Suppressor macrophage treated with lipopolysaccharide for 4 hours (primary cell): ENCODE measurements at regions not wholly inside any gene's neighbourhood (a gene's known extent, or its start where the extent isn't known, plus 50 kb on each side); places are given as distances from the start of the nearest gene placed in this dataset.

Source experiments
- DNase-seq: peaks from one replicate; pipeline ENCODE4 v3.0.0-alpha.2; 2020

- DNase-seq, result no peak
These were observed 1135.0 kb upstream of the WWC1 start for GRCh38 chr5:167156446-167156845.

GRCh38 chr5:167158588-167158987 is 1132.9 kb upstream of the WWC1 start:
- DNase-seq, result no peak

- DNase-seq, result no peak
These were observed 1131.1 kb upstream of the WWC1 start for GRCh38 chr5:167160388-167160787.

- no peak for DNase-seq
These were observed 1124.7 kb upstream of the WWC1 start for GRCh38 chr5:167166696-167167095.

- DNase-seq, result no peak
These were observed 1124.2 kb upstream of the WWC1 start for GRCh38 chr5:167167191-167167795.

- no peak for DNase-seq
These were observed 1122.5 kb upstream of the WWC1 start for GRCh38 chr5:167168971-167169370.

- DNase-seq, result no peak
These were observed 1120.4 kb upstream of the WWC1 start for GRCh38 chr5:167171056-167171455.

GRCh38 chr5:167177736-167178135 is 1113.7 kb upstream of the WWC1 start:
- DNase-seq, result no peak

GRCh38 chr5:167180906-167181305 is 1110.5 kb upstream of the WWC1 start:
- no peak for DNase-seq

GRCh38 chr5:167205881-167206280 is 1085.6 kb upstream of the WWC1 start:
- no peak for DNase-seq

- DNase-seq, result no peak
These were observed 1084.4 kb upstream of the WWC1 start for GRCh38 chr5:167207081-167207480.

GRCh38 chr5:167208911-167209310 is 1082.5 kb upstream of the WWC1 start:
- DNase-seq, result no peak

- DNase-seq, result no peak
These were observed 1074.2 kb upstream of the WWC1 start for GRCh38 chr5:167217097-167217743.

GRCh38 chr5:167219298-167219697 is 1072.1 kb upstream of the WWC1 start:
- DNase-seq, result no peak

GRCh38 chr5:167226386-167226785 is 1065.1 kb upstream of the WWC1 start:
- no peak for DNase-seq

- no peak for DNase-seq
These were observed 1063.3 kb upstream of the WWC1 start for GRCh38 chr5:167228134-167228533.

GRCh38 chr5:167229751-167230150 is 1061.7 kb upstream of the WWC1 start:
- no peak for DNase-seq

GRCh38 chr5:167230414-167230813 is 1061.0 kb upstream of the WWC1 start:
- DNase-seq, result no peak

GRCh38 chr5:167232675-167233311 is 1058.7 kb upstream of the WWC1 start:
- no peak for DNase-seq

- no peak for DNase-seq
These were observed 1057.8 kb upstream of the WWC1 start for GRCh38 chr5:167233507-167234220.

- DNase-seq, result no peak
These were observed 1049.9 kb upstream of the WWC1 start for GRCh38 chr5:167241436-167242067.

GRCh38 chr5:167242701-167243100 is 1048.7 kb upstream of the WWC1 start:
- DNase-seq, result no peak

GRCh38 chr5:167243463-167243862 is 1048.0 kb upstream of the WWC1 start:
- DNase-seq, result no peak
